HG02571 (cell line): ENCODE measurements at regions not wholly inside any gene's neighbourhood (a gene's known extent, or its start where the extent isn't known, plus 50 kb on each side); places are given as distances from the start of the nearest gene placed in this dataset.

Experiments
- ATAC-seq: cut with Tn5 transposase; IDR thresholded peaks from one replicate; pipeline ENCODE4 v1.9.1; 2021; ENCODE audit warnings: mild to moderate bottlenecking, moderate library complexity; ENCODE audit not compliant: unreplicated experiment

- ATAC-seq, result no peak
Measured at GRCh38 chr1:185515696-185516095, 198.7 kb upstream of the IVNS1ABP start.

GRCh38 chr1:185514311-185514710 lies 197.3 kb upstream of the IVNS1ABP start:
- no peak for ATAC-seq

- no peak for ATAC-seq
Measured at GRCh38 chr1:185512442-185512841, 195.4 kb upstream of the IVNS1ABP start.

GRCh38 chr1:185501099-185501498 lies 184.1 kb upstream of the IVNS1ABP start:
- ATAC-seq, result no peak

- no peak for ATAC-seq
Measured at GRCh38 chr1:185500001-185500626, 183.1 kb upstream of the IVNS1ABP start.

- ATAC-seq, result no peak
Measured at GRCh38 chr1:185498207-185498606, 181.2 kb upstream of the IVNS1ABP start.

- no peak for ATAC-seq
Measured at GRCh38 chr1:185497177-185497576, 180.1 kb upstream of the IVNS1ABP start.

- ATAC-seq, result no peak
Measured at GRCh38 chr1:185495898-185496297, 178.9 kb upstream of the IVNS1ABP start.

- ATAC-seq, result no peak
Measured at GRCh38 chr1:185495007-185495406, 178.0 kb upstream of the IVNS1ABP start.

- no peak for ATAC-seq
Measured at GRCh38 chr1:185492089-185492825, 175.2 kb upstream of the IVNS1ABP start.

GRCh38 chr1:185491604-185492003 lies 174.6 kb upstream of the IVNS1ABP start:
- no peak for ATAC-seq

GRCh38 chr1:185490924-185491323 lies 173.9 kb upstream of the IVNS1ABP start:
- no peak for ATAC-seq

GRCh38 chr1:185489406-185489805 lies 172.4 kb upstream of the IVNS1ABP start:
- no peak for ATAC-seq

GRCh38 chr1:185488808-185489207 lies 171.8 kb upstream of the IVNS1ABP start:
- ATAC-seq, result no peak

- ATAC-seq, result no peak
Measured at GRCh38 chr1:185487936-185488335, 170.9 kb upstream of the IVNS1ABP start.

- ATAC-seq, result no peak
Measured at GRCh38 chr1:185487026-185487425, 170.0 kb upstream of the IVNS1ABP start.

GRCh38 chr1:185486346-185486745 lies 169.3 kb upstream of the IVNS1ABP start:
- ATAC-seq, result no peak

GRCh38 chr1:185483664-185484450 lies 166.8 kb upstream of the IVNS1ABP start:
- ATAC-seq, result no peak

GRCh38 chr1:185483217-185483616 lies 166.2 kb upstream of the IVNS1ABP start:
- ATAC-seq, result no peak

- no peak for ATAC-seq
Measured at GRCh38 chr1:185480545-185480944, 163.5 kb upstream of the IVNS1ABP start.

- ATAC-seq, result no peak
Measured at GRCh38 chr1:185479796-185480195, 162.8 kb upstream of the IVNS1ABP start.

GRCh38 chr1:185478877-185479276 lies 161.8 kb upstream of the IVNS1ABP start:
- ATAC-seq, result no peak
